GM12878 (cell line): ENCODE measurements at regions not wholly inside any gene's neighbourhood (a gene's known extent, or its start where the extent isn't known, plus 50 kb on each side); places are given as distances from the start of the nearest gene placed in this dataset.

Source experiments
- ATAC-seq: fragments of 200-7000 bp; cut with Tn5 transposase; 3 replicates; pipeline ENCODE4 v1.9.1; 2020; ENCODE audit warnings: mild to moderate bottlenecking, moderate library complexity
- BruUV-seq: library from RNA; stranded (reverse); fragments of 400-500 nt; replicated peaks from 2 replicates; lab custom pipeline; 2021; lab: Mats Ljungman, UMichigan
- CTCF ChIA-PET: fragments of 300-600 bp; sonication (Branson Sonifier 250); formaldehyde crosslinking; extraction: SDS; loops from one replicate; lab custom pipeline; 2021; ENCODE audit warnings: inconsistent platforms; lab: Yijun Ruan, JAX
- POLR2A ChIA-PET: fragments of 350-600 bp; formaldehyde crosslinking; extraction: SDS; loops from one replicate; lab custom pipeline; 2021; ENCODE audit warnings: inconsistent platforms; lab: Charles Lee
- RAD21 ChIA-PET: fragments of 300-600 bp; sonication (Branson Sonifier 250); formaldehyde crosslinking; loops from one replicate; lab custom pipeline; 2023; ENCODE audit warnings: antibody characterized with exemption; ENCODE audit not compliant: unreplicated experiment; lab: Charles Lee
- SMC1A ChIA-PET: fragments of 300-600 bp; sonication (Branson Sonifier 250); formaldehyde crosslinking; loops from one replicate; lab custom pipeline; 2023; ENCODE audit not compliant: unreplicated experiment, uncharacterized antibody; lab: Charles Lee
- DNase-seq: peaks from one replicate; pipeline ENCODE4 v3.0.0-alpha.2; 2011; ENCODE audit warnings: low read depth, low spot score
- FAIRE-seq: peaks from 3 replicates; lab custom pipeline; 2011; peaks lifted over from hg19 to GRCh38; lab: Jason Lieb, UNC
- H2AFZ ChIP-seq: 2 replicates; pipeline ENCODE4 v1.6.0; 2011; ENCODE audit warnings: low read depth, low read length, control low read depth; ENCODE audit not compliant: control insufficient read depth
- H3K27ac ChIP-seq: 2 replicates; pipeline ENCODE4 v1.5.1; 2011; ENCODE audit warnings: control low read depth; ENCODE audit not compliant: control insufficient read depth, insufficient read depth
- H3K27me3 ChIP-seq, 2 experiments: replicated peaks in 1 of 2; 2 replicates each; pipeline versions ENCODE4 v1.6.0 to v1.6.1; 2011; ENCODE audit warnings: low read length in 1 of 2; ENCODE audit not compliant: control insufficient read depth in 2 of 2, insufficient read depth in 2 of 2
- H3K36me3 ChIP-seq, 2 experiments: 2 replicates each; pipeline ENCODE4 v1.5.1; 2011; ENCODE audit warnings: low read length in 1 of 2; ENCODE audit not compliant: control insufficient read depth in 2 of 2, insufficient read depth in 2 of 2
- H3K4me1 ChIP-seq: 2 replicates; pipeline ENCODE4 v1.6.1; 2011; ENCODE audit warnings: mild to moderate bottlenecking, low read length, moderate library complexity, mixed read lengths; ENCODE audit not compliant: control insufficient read depth, insufficient read depth
- H3K4me2 ChIP-seq: 2 replicates; pipeline ENCODE4 v1.6.0; 2011; ENCODE audit warnings: control low read depth; ENCODE audit not compliant: control insufficient read depth, insufficient read depth
- H3K4me3 ChIP-seq: fragments of 200-600 bp; sonication (generic); 2 replicates; pipeline ENCODE4 v1.5.1; 2016
- H3K79me2 ChIP-seq: 2 replicates; pipeline ENCODE4 v1.6.0; 2011; ENCODE audit warnings: low read length; ENCODE audit not compliant: control insufficient read depth, insufficient read depth
- H3K9ac ChIP-seq: 2 replicates; pipeline ENCODE4 v1.8.0; 2011; ENCODE audit warnings: low read length, control low read depth, mixed read lengths; ENCODE audit not compliant: control insufficient read depth, insufficient read depth
- H3K9me3 ChIP-seq: replicated peaks from 3 replicates; pipeline ENCODE4 v1.5.1; 2011; ENCODE audit warnings: mild to moderate bottlenecking, low read length; ENCODE audit not compliant: control insufficient read depth, insufficient read depth
- H4K20me1 ChIP-seq: 2 replicates; pipeline ENCODE4 v1.6.0; 2011; ENCODE audit not compliant: control insufficient read depth, insufficient read depth
- CHD2 ChIP-seq: IDR thresholded peaks from 2 replicates; pipeline ENCODE4 v1.6.1; 2011; ENCODE audit warnings: low read depth, low read length, improper control_type of control experiment, borderline replicate concordance
- EGR1 ChIP-seq, 2 experiments: IDR thresholded peaks; 1 replicate in 1 of 2; 2 replicates in 1 of 2; pipeline ENCODE4 v1.6.1; 2011 to 2012; ENCODE audit warnings: low read depth in 2 of 2, low read length in 2 of 2, borderline replicate concordance in 1 of 2, mild to moderate bottlenecking in 1 of 2, moderate library complexity in 1 of 2
- IKZF2 ChIP-seq, 2 experiments: fragments of 450-650 bp; IDR thresholded peaks; 2 replicates each; pipeline ENCODE4 v1.6.1; 2017; ENCODE audit warnings: mild to moderate bottlenecking in 2 of 2, moderate library complexity in 2 of 2
- MEF2A ChIP-seq: IDR thresholded peaks from 2 replicates; pipeline ENCODE4 v1.6.1; 2011; ENCODE audit warnings: low read depth, mild to moderate bottlenecking, low read length, moderate library complexity; ENCODE audit not compliant: insufficient read depth
- NRF1 ChIP-seq: conservative IDR thresholded peaks from 2 replicates; pipeline ENCODE4 v1.6.1; 2011; ENCODE audit warnings: mild to moderate bottlenecking, low read depth, low read length, improper control_type of control experiment
- YY1 ChIP-seq: IDR thresholded peaks from 2 replicates; pipeline ENCODE4 v1.6.1; 2011; ENCODE audit warnings: low read depth, mild to moderate bottlenecking, low read length
- WGBS: methylation state at CpG from one replicate; pipeline ENCODE4 v1.1.6; 2016; ENCODE audit warnings: low lambda C conversion rate; ENCODE audit not compliant: insufficient replicate concordance, insufficient coverage; ENCODE audit errors: missing lambda C conversion rate; 5-methylcytosine and 5-hydroxymethylcytosine counted together
- in situ Hi-C: fragments of 300-500 bp; cut with MboI; formaldehyde crosslinking; loops from 9 replicates; pipeline ENCODE4 v1.14.3; 2018; ENCODE audit warnings: mixed read lengths
- intact Hi-C: fragments of 100-400 bp; cut with micrococcal nuclease; formaldehyde crosslinking; loops from one replicate; pipeline ENCODE4 v1.14.2; 2022; ENCODE audit not compliant: unreplicated experiment
- TF ChIP-seq, protein P1 (sequence below): fragments of 450-650 bp; conservative IDR thresholded peaks from 2 replicates; pipeline ENCODE4 v1.6.1; 2017; ENCODE audit warnings: mild to moderate bottlenecking, moderate library complexity

DNA sequence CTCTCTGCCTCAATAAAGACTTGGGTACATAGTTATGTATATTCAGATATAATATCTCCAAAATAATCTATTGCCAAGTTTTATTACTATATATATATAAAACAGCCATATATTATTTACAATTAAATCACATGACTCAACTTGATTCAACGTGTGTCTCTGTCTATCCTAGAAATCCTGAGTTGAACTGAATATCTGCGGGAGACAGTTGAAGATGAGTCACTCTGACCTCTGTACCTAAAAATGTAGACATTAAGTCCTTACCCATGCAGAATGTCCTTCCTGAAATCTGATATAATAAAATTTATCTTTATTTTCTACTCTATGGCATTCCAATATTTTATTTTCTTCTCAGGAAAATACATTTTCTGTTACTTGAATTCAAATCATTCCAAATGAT is 218.2 kb upstream of the PRDM9 start:
- Histone ChIP-seq H3K9ac (no peak overlapping the region), H3K4me3 (no peak overlapping the region), H3K79me2 (no peaks in the 10 kb centered on the region), H4K20me1 (no peaks in the 10 kb centered on the region), H3K9me3 (no peaks in the 10 kb centered on the region), H3K4me2 (no peak overlapping the region), H3K27ac (no peak overlapping the region), H3K27me3 (no peaks in the 10 kb centered on the region), H2AFZ (no peak overlapping the region), H3K4me1 (no peaks in the 10 kb centered on the region), H3K36me3 (no peaks in the 10 kb centered on the region)
- BruUV-seq, result no TSS peak
- POLR2A ChIA-PET, result no interaction called here
- WGBS, result 48% methylated on average over 2 of the region's 2 CpGs
- CTCF ChIA-PET, result no interaction called here
- SMC1A ChIA-PET, result no interaction called here
- RAD21 ChIA-PET, result no interaction called here
- in situ Hi-C loops, result no loop called here
- intact Hi-C loops, result no loop called here
- no peak for FAIRE-seq
- TF ChIP-seq CHD2 (no peak), EGR1 (IDR thresholded peaks at IDR 0.05; ENCODE audit: borderline replicate concordance in 1 of 2, low read depth in 2 of 2, low read length in 2 of 2) (no peak), YY1 (no peak), IKZF2 (IDR thresholded peaks at IDR 0.05) (no peak)
- TF ChIP-seq, protein P1, sequence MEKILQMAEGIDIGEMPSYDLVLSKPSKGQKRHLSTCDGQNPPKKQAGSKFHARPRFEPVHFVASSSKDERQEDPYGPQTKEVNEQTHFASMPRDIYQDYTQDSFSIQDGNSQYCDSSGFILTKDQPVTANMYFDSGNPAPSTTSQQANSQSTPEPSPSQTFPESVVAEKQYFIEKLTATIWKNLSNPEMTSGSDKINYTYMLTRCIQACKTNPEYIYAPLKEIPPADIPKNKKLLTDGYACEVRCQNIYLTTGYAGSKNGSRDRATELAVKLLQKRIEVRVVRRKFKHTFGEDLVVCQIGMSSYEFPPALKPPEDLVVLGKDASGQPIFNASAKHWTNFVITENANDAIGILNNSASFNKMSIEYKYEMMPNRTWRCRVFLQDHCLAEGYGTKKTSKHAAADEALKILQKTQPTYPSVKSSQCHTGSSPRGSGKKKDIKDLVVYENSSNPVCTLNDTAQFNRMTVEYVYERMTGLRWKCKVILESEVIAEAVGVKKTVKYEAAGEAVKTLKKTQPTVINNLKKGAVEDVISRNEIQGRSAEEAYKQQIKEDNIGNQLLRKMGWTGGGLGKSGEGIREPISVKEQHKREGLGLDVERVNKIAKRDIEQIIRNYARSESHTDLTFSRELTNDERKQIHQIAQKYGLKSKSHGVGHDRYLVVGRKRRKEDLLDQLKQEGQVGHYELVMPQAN, result no peak
- ATAC-seq, result no peak
- DNase-seq, result no peak

- no TSS peak for BruUV-seq
- Histone ChIP-seq H3K9ac (no peak overlapping the region), H3K79me2 (no peaks in the 10 kb centered on the region), H3K27ac (no peak overlapping the region), H4K20me1 (no peaks in the 10 kb centered on the region), H3K27me3 (no peaks in the 10 kb centered on the region), H3K4me2 (no peak overlapping the region), H3K4me3 (no peak overlapping the region), H2AFZ (no peak overlapping the region), H3K4me1 (no peaks in the 10 kb centered on the region), H3K36me3 (no peaks in the 10 kb centered on the region), H3K9me3 (no peaks in the 10 kb centered on the region)
- intact Hi-C loops, result no loop called here
- RAD21 ChIA-PET, result no interaction called here
- in situ Hi-C loops, result no loop called here
- WGBS, result 48% methylated on average over 2 of the region's 2 CpGs
- CTCF ChIA-PET, result no interaction called here
- SMC1A ChIA-PET, result interaction anchor here (0.6 to 0.9 kb wide), 3 partner anchors 16 to 487 kb away, joined by 3 read pairs; no protein-coding TSS in a partner anchor
- DNase-seq, result no peak
- TF ChIP-seq MEF2A (no peak), NRF1 (no peak)
- no peak for ATAC-seq
- no peak for FAIRE-seq
- POLR2A ChIA-PET, result no interaction called here
These were observed 222.8 kb upstream of the PRDM9 start for GRCh38 chr5:23284656-23285055.
